RWPE1 (cell line): ENCODE measurements at regions not wholly inside any gene's neighbourhood (a gene's known extent, or its start where the extent isn't known, plus 50 kb on each side); places are given as distances from the start of the nearest gene placed in this dataset.

Experiments
- CTCF ChIA-PET: fragments of 350-600 bp; sonication (Branson Sonifier 250); formaldehyde crosslinking; extraction: SDS; loops from one replicate; lab custom pipeline; 2021; lab: Yijun Ruan, JAX
- POLR2A ChIA-PET: fragments of 400-600 bp; formaldehyde crosslinking; extraction: SDS; loops from one replicate; lab custom pipeline; 2020; ENCODE audit warnings: antibody characterized with exemption; ENCODE audit not compliant: low non-redundant PET; lab: Yijun Ruan, JAX
- DNase-seq: peaks from one replicate; pipeline ENCODE4 v3.0.0; 2012; ENCODE audit warnings: low spot score
- H3K27ac ChIP-seq: fragments of 450-650 bp; 2 replicates; pipeline ENCODE4 v1.5.1; 2017
- CTCF ChIP-seq: fragments of 450-650 bp; conservative IDR thresholded peaks from 2 replicates; pipeline ENCODE4 v1.5.1; 2017; ENCODE audit warnings: low read depth, mild to moderate bottlenecking

- CTCF ChIA-PET = interaction anchor here (0.5 to 1.1 kb wide), 9 partner anchors 13 to 1360 kb away, joined by 3 to 6 read pairs (median 3); no protein-coding TSS in a partner anchor
- POLR2A ChIA-PET = no interaction called here
- peak; percentile 86 for TF ChIP-seq CTCF
Observed at GRCh38 chr4:111283066-111283677, 660.3 kb upstream of the PITX2 start.

GRCh38 chr4:111296466-111296865 lies 673.6 kb upstream of the PITX2 start:
- ChIA-PET POLR2A (no interaction called here), CTCF (no interaction called here)
- no peak overlapping the region for H3K27ac ChIP-seq
- no peak for TF ChIP-seq CTCF
- DNase-seq = no peak

More at GRCh38 chr4:111283066-111283677, 660.3 kb upstream of the PITX2 start:
- DNase-seq = peak; percentile 21
- no peak overlapping the region for H3K27ac ChIP-seq

- no peak overlapping the region for H3K27ac ChIP-seq
- CTCF ChIA-PET = interaction anchor here (0.5 kb wide), 1 partner anchor 19 kb away, joined by 3 read pairs; no protein-coding TSS in a partner anchor
- DNase-seq = no peak
- POLR2A ChIA-PET = no interaction called here
- no peak for TF ChIP-seq CTCF
Observed at GRCh38 chr4:111303806-111304205, 680.9 kb upstream of the PITX2 start.

GRCh38 chr4:111323496-111323895 lies 700.6 kb upstream of the PITX2 start:
- DNase-seq = no peak
- CTCF ChIA-PET = no interaction called here
- no peak overlapping the region for H3K27ac ChIP-seq
- POLR2A ChIA-PET = no interaction called here
- no peak for TF ChIP-seq CTCF

GRCh38 chr4:111323916-111324315 lies 701.0 kb upstream of the PITX2 start:
- no peak for TF ChIP-seq CTCF
- CTCF ChIA-PET = no interaction called here
- DNase-seq = no peak
- POLR2A ChIA-PET = no interaction called here
- H3K27ac ChIP-seq = no peak overlapping the region

- ChIA-PET POLR2A (no interaction called here), CTCF (no interaction called here)
- no peak for DNase-seq
- TF ChIP-seq CTCF = no peak
- no peak overlapping the region for H3K27ac ChIP-seq
Observed at GRCh38 chr4:111326450-111326849, 703.6 kb upstream of the PITX2 start.
